ENCODE measurements at regions not wholly inside any gene's neighbourhood (a gene's known extent, or its start where the extent isn't known, plus 50 kb on each side); places are given as distances from the start of the nearest gene placed in this dataset.

- TF ChIP-seq POLR2A (IDR thresholded peaks at IDR 0.05) (no peak), CTCF (IDR thresholded peaks at IDR 0.05) (no peak)
Observed at GRCh38 chr1:187787736-187788135, 959.0 kb downstream of the PLA2G4A start.
